K562 (cell line): ENCODE measurements at regions not wholly inside any gene's neighbourhood (a gene's known extent, or its start where the extent isn't known, plus 50 kb on each side); places are given as distances from the start of the nearest gene placed in this dataset.

Experiments
- CREBBP ChIP-seq: IDR thresholded peaks from one replicate; pipeline ENCODE4 v1.6.1; 2012; ENCODE audit warnings: low read depth, mild to moderate bottlenecking, control low read depth, inconsistent platforms, low read length
- HDAC3 ChIP-seq: fragments of 450-650 bp; IDR thresholded peaks from 2 replicates; pipeline ENCODE4 v1.6.1; 2018; ENCODE audit warnings: borderline replicate concordance, mild to moderate bottlenecking, moderate library complexity; ENCODE audit not compliant: partially characterized antibody
- RBM25 ChIP-seq: fragments of 200-400 bp; formaldehyde crosslinking; IDR thresholded peaks from 2 replicates; pipeline ENCODE4 v1.6.1; 2018; ENCODE audit warnings: low read length, low read depth, moderate library complexity; ENCODE audit not compliant: severe bottlenecking
- ZNF512 ChIP-seq: IDR thresholded peaks from 2 replicates; pipeline ENCODE4 v1.6.1; 2016; ENCODE audit warnings: missing genetic modification characterization, missing compliant biosample characterization
- TF ChIP-seq, protein P1 (sequence below): fragments of 250-450 bp; sonication (Bioruptor Pico); IDR thresholded peaks from 2 replicates; pipeline ENCODE4 v1.5.0; 2020; ENCODE audit warnings: mild to moderate bottlenecking, borderline replicate concordance
- TF ChIP-seq, protein P2 (sequence below), 3 experiments: IDR thresholded peaks in 2 of 3; conservative IDR thresholded peaks in 1 of 3; 2 replicates each; pipeline ENCODE4 v1.5.1; 2011 to 2012; ENCODE audit warnings: low read length in 3 of 3, mild to moderate bottlenecking in 3 of 3, control low read depth in 2 of 3, improper control_type of control experiment in 1 of 3, inconsistent platforms in 1 of 3, low read depth in 1 of 3, mixed read lengths in 1 of 3, moderate library complexity in 1 of 3; ENCODE audit not compliant: insufficient read depth in 2 of 3

GRCh38 chr21:22584308-22584707 is 1586.1 kb downstream of the NCAM2 start (continued):
- TF ChIP-seq, protein P1, sequence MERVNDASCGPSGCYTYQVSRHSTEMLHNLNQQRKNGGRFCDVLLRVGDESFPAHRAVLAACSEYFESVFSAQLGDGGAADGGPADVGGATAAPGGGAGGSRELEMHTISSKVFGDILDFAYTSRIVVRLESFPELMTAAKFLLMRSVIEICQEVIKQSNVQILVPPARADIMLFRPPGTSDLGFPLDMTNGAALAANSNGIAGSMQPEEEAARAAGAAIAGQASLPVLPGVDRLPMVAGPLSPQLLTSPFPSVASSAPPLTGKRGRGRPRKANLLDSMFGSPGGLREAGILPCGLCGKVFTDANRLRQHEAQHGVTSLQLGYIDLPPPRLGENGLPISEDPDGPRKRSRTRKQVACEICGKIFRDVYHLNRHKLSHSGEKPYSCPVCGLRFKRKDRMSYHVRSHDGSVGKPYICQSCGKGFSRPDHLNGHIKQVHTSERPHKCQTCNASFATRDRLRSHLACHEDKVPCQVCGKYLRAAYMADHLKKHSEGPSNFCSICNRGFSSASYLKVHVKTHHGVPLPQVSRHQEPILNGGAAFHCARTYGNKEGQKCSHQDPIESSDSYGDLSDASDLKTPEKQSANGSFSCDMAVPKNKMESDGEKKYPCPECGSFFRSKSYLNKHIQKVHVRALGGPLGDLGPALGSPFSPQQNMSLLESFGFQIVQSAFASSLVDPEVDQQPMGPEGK (CRISPR knock-in tag): no peak
- TF ChIP-seq, protein P2, sequence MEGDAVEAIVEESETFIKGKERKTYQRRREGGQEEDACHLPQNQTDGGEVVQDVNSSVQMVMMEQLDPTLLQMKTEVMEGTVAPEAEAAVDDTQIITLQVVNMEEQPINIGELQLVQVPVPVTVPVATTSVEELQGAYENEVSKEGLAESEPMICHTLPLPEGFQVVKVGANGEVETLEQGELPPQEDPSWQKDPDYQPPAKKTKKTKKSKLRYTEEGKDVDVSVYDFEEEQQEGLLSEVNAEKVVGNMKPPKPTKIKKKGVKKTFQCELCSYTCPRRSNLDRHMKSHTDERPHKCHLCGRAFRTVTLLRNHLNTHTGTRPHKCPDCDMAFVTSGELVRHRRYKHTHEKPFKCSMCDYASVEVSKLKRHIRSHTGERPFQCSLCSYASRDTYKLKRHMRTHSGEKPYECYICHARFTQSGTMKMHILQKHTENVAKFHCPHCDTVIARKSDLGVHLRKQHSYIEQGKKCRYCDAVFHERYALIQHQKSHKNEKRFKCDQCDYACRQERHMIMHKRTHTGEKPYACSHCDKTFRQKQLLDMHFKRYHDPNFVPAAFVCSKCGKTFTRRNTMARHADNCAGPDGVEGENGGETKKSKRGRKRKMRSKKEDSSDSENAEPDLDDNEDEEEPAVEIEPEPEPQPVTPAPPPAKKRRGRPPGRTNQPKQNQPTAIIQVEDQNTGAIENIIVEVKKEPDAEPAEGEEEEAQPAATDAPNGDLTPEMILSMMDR (IDR thresholded peaks at IDR 0.05 in 2 of 3, conservative IDR thresholded peaks at IDR 0.05 in 1 of 3; ENCODE audit: insufficient read depth in 2 of 3, low read depth in 1 of 3, low read length in 3 of 3): no peak
- TF ChIP-seq CREBBP (no peak), ZNF512 (no peak), HDAC3 (no peak), RBM25 (no peak)
